PC-9 (cell line): ENCODE measurements at regions not wholly inside any gene's neighbourhood (a gene's known extent, or its start where the extent isn't known, plus 50 kb on each side); places are given as distances from the start of the nearest gene placed in this dataset.

Experiments used
- BruUV-seq: library from RNA; stranded (reverse); fragments of 400-500 nt; replicated peaks from 2 replicates; lab custom pipeline; 2021; lab: Mats Ljungman, UMichigan
- CTCF ChIA-PET: fragments of 300-600 bp; sonication (Branson Sonifier 250); formaldehyde crosslinking; loops from one replicate; lab custom pipeline; 2022; ENCODE audit warnings: antibody characterized with exemption; lab: Charles Lee
- POLR2A ChIA-PET: fragments of 300-600 bp; sonication (Branson Sonifier 250); formaldehyde crosslinking; loops from one replicate; lab custom pipeline; 2022; ENCODE audit warnings: antibody characterized with exemption; ENCODE audit not compliant: unreplicated experiment; lab: Charles Lee
- DNase-seq, 2 experiments: peaks; one replicate each; pipeline versions ENCODE4 v3.0.0 to v3.0.0-alpha.2; 2015 to 2022; ENCODE audit warnings: mixed read lengths in 1 of 2
- H2AFZ ChIP-seq: fragments of 200-600 bp; sonication (generic); 2 replicates; pipeline ENCODE4 v1.8.1; 2017; ENCODE audit warnings: antibody characterized with exemption
- H3F3A ChIP-seq: fragments of 200-600 bp; sonication (generic); 2 replicates; pipeline ENCODE4 v1.8.1; 2017; ENCODE audit warnings: antibody characterized with exemption, mild to moderate bottlenecking, low read depth; ENCODE audit not compliant: insufficient read depth
- H3K27ac ChIP-seq: fragments of 200-600 bp; sonication (generic); 2 replicates; pipeline ENCODE4 v1.6.1; 2016; ENCODE audit warnings: mixed run types
- H3K27me3 ChIP-seq: fragments of 200-600 bp; sonication (generic); 2 replicates; pipeline ENCODE4 v1.6.1; 2016; ENCODE audit warnings: low read depth, mixed run types; ENCODE audit not compliant: insufficient read depth
- H3K36me3 ChIP-seq: fragments of 200-600 bp; sonication (generic); 2 replicates; pipeline ENCODE4 v1.6.1; 2016; ENCODE audit warnings: low read depth, mixed run types
- H3K4me1 ChIP-seq: fragments of 200-600 bp; sonication (generic); replicated peaks from 2 replicates; pipeline ENCODE4 v1.6.1; 2016; ENCODE audit warnings: mixed run types; ENCODE audit not compliant: insufficient read depth
- H3K4me2 ChIP-seq: fragments of 200-600 bp; sonication (generic); 2 replicates; pipeline ENCODE4 v1.6.1; 2017; ENCODE audit warnings: mixed run types
- H3K4me3 ChIP-seq: fragments of 200-600 bp; sonication (generic); 2 replicates; pipeline ENCODE4 v1.6.1; 2016; ENCODE audit warnings: mixed run types
- H3K79me2 ChIP-seq: fragments of 200-600 bp; sonication (generic); 2 replicates; pipeline ENCODE4 v1.6.1; 2017; ENCODE audit warnings: low read depth, mixed run types
- H3K9me2 ChIP-seq: fragments of 200-600 bp; sonication (generic); 2 replicates; pipeline ENCODE4 v1.8.1; 2017; ENCODE audit warnings: mild to moderate bottlenecking; ENCODE audit not compliant: insufficient read depth
- H3K9me3 ChIP-seq: fragments of 200-600 bp; sonication (generic); 2 replicates; pipeline ENCODE4 v1.8.1; 2016; ENCODE audit warnings: low read depth; ENCODE audit not compliant: insufficient read depth
- H4K20me1 ChIP-seq: fragments of 200-600 bp; sonication (generic); 2 replicates; pipeline ENCODE4 v1.8.1; 2017; ENCODE audit not compliant: insufficient read depth
- CTCF ChIP-seq: fragments of 200-600 bp; sonication (generic); conservative IDR thresholded peaks from 2 replicates; pipeline ENCODE4 v1.6.1; 2017; ENCODE audit warnings: mixed run types, antibody characterized with exemption, mild to moderate bottlenecking, moderate library complexity
- EZH2 ChIP-seq: fragments of 200-600 bp; sonication (generic); IDR thresholded peaks from 2 replicates; pipeline ENCODE4 v1.8.0; 2017; ENCODE audit warnings: antibody characterized with exemption, low read depth
- intact Hi-C: fragments of 100-400 bp; cut with micrococcal nuclease; formaldehyde crosslinking; loops from one replicate; pipeline ENCODE4 v1.10.0; 2022; ENCODE audit not compliant: unreplicated experiment

- TF ChIP-seq EZH2 (no peak), CTCF (no peak)
- ChIA-PET POLR2A (no interaction called here), CTCF (no interaction called here)
- Histone ChIP-seq H3K4me2 (peak overlapping the region; percentile 51), H3K9me2 (no peaks in the 10 kb centered on the region), H3K9me3 (peaks cover 4% of the 10 kb centered on the region; the same call in 1 of the 2 replicates), H3K27me3 (no peaks in the 10 kb centered on the region), H3K36me3 (no peaks in the 10 kb centered on the region), H4K20me1 (no peaks in the 10 kb centered on the region), H3K27ac (peak overlapping the region; percentile 72), H3K79me2 (no peaks in the 10 kb centered on the region), H3F3A (peaks cover 6% of the 10 kb centered on the region; the same call in 1 of the 2 replicates), H3K4me1 (peaks cover 34% of the 10 kb centered on the region), H3K4me3 (peak overlapping the region; percentile 11; the same call in 1 of the 2 replicates), H2AFZ (no peak overlapping the region)
- peak in 1 of 2 experiments; percentile 81 for DNase-seq
- intact Hi-C loops, result no loop called here
- BruUV-seq, result no TSS peak
Measured at GRCh38 chr6:104253236-104253635, 606.5 kb downstream of the HACE1 start.

GRCh38 chr6:104252276-104252675 lies 607.4 kb downstream of the HACE1 start:
- Histone ChIP-seq H4K20me1 (no peaks in the 10 kb centered on the region), H3K27ac (peak overlapping the region; percentile 72), H3K79me2 (no peaks in the 10 kb centered on the region), H3K9me2 (no peaks in the 10 kb centered on the region), H3K9me3 (peaks cover 4% of the 10 kb centered on the region; the same call in 1 of the 2 replicates), H3K4me3 (no peak overlapping the region), H3K4me1 (peaks cover 34% of the 10 kb centered on the region), H3K36me3 (no peaks in the 10 kb centered on the region), H3F3A (peaks cover 6% of the 10 kb centered on the region; the same call in 1 of the 2 replicates), H3K27me3 (no peaks in the 10 kb centered on the region), H3K4me2 (peak overlapping the region; percentile 51), H2AFZ (no peak overlapping the region)
- ChIA-PET POLR2A (no interaction called here), CTCF (no interaction called here)
- peak in 1 of 2 experiments; percentile 90 for DNase-seq
- TF ChIP-seq CTCF (no peak), EZH2 (no peak)
- intact Hi-C loops, result no loop called here
- no TSS peak for BruUV-seq

- TF ChIP-seq EZH2 (no peak), CTCF (no peak)
- no TSS peak for BruUV-seq
- Histone ChIP-seq H3K9me3 (peaks cover 4% of the 10 kb centered on the region; the same call in 1 of the 2 replicates), H3K4me1 (peaks cover 34% of the 10 kb centered on the region), H2AFZ (no peak overlapping the region), H3K4me2 (peak overlapping the region; percentile 51; the same call in 1 of the 2 replicates), H4K20me1 (no peaks in the 10 kb centered on the region), H3K27me3 (no peaks in the 10 kb centered on the region), H3K4me3 (no peak overlapping the region), H3K36me3 (no peaks in the 10 kb centered on the region), H3K27ac (peak overlapping the region; percentile 72), H3F3A (peaks cover 6% of the 10 kb centered on the region; the same call in 1 of the 2 replicates), H3K9me2 (no peaks in the 10 kb centered on the region), H3K79me2 (no peaks in the 10 kb centered on the region)
- intact Hi-C loops, result no loop called here
- DNase-seq, result no peak
- ChIA-PET POLR2A (no interaction called here), CTCF (no interaction called here)
Measured at GRCh38 chr6:104251651-104252050, 608.1 kb downstream of the HACE1 start.
